Adrenal gland (tissue), 9 donors: ENCODE measurements at regions not wholly inside any gene's neighbourhood (a gene's known extent, or its start where the extent isn't known, plus 50 kb on each side); places are given as distances from the start of the nearest gene placed in this dataset.

ENCODE experiments used
- DNase-seq, 7 donors: peaks; one replicate each; pipeline ENCODE4 v3.0.0-alpha.2; 2019 to 2020
- H3K27ac ChIP-seq, 5 donors: fragments of 200-600 bp; sonication (generic) in 4 of 5; 1 replicate in 3 of 5; 2 replicates in 2 of 5; pipeline versions ENCODE4 v1.5.1 to v1.8.0; 2016 to 2020; ENCODE audit warnings: mild to moderate bottlenecking in 1 of 5
- H3K27me3 ChIP-seq: fragments of 200-600 bp; 2 replicates; pipeline ENCODE4 v1.8.0; 2021
- H3K36me3 ChIP-seq, 2 donors: fragments of 200-600 bp; replicated peaks in 1 of 2; 1 replicate in 1 of 2; 2 replicates in 1 of 2; pipeline versions ENCODE4 v1.5.1 to v1.8.0; 2018 to 2022
- H3K4me1 ChIP-seq, 2 donors: fragments of 200-600 bp; replicated peaks in 1 of 2; 1 replicate in 1 of 2; 2 replicates in 1 of 2; pipeline versions ENCODE4 v1.5.1 to v1.8.0; 2018 to 2021
- H3K4me3 ChIP-seq, 4 donors: fragments of 200-600 bp; sonication (generic) in 3 of 4; one replicate each; pipeline ENCODE4 v1.5.1; 2016 to 2018
- H3K9me3 ChIP-seq, 3 donors: fragments of 200-600 bp; sonication (generic) in 1 of 3; replicated peaks in 1 of 3; 1 replicate in 2 of 3; 2 replicates in 1 of 3; pipeline versions ENCODE4 v1.5.1 to v1.8.0; 2016 to 2021
- POLR2A ChIP-seq, 2 donors: fragments of 450-650 bp; IDR thresholded peaks; one replicate each; pipeline ENCODE4 v1.6.1; 2017; ENCODE audit warnings: antibody characterized with exemption in 2 of 2, mild to moderate bottlenecking in 2 of 2, moderate library complexity in 1 of 2
- WGBS, 4 donors: extraction: QIAGEN DNeasy Blood & Tissue Kit in 2 of 4; methylation state at CpG; one replicate each; pipeline versions ENCODE4 v1.1.5 to v1.1.7; 2013 to 2017; 5-methylcytosine and 5-hydroxymethylcytosine counted together
- intact Hi-C, 2 donors: fragments of 100-400 bp; cut with DNase I; formaldehyde crosslinking; loops; one replicate each; pipeline versions ENCODE4 v1.14.1 to v1.15.0; 2022 to 2023
- TF ChIP-seq, protein P1 (sequence below), 6 experiments: fragments of 450-650 bp in 4 of 6; fragments of 200-600 bp in 2 of 6; sonication (generic) in 1 of 6; IDR thresholded peaks; 1 replicate in 5 of 6; 2 replicates in 1 of 6; pipeline versions ENCODE4 v1.5.1 to v1.8.0; 2016 to 2021; ENCODE audit warnings: antibody characterized with exemption in 6 of 6, mild to moderate bottlenecking in 2 of 6, moderate library complexity in 1 of 6
- donor health status: healthy with polysubstance abuse.
- donor health status: Bipolar disorder and iron deficiency.
- donor health status: DM: yes; HTN: yes; CAD: no.
- donor health status: DM: no; HTN: no; CAD: no.
- donor health status: DM: no; HTN: no; CAD: no.

GRCh38 chr12:92570056-92570753 is 132.6 kb upstream of the PLEKHG7 start:
- no peaks in the 10 kb centered on the region for H3K27me3 ChIP-seq
- no peaks in the 10 kb centered on the region for H3K36me3 ChIP-seq
- H3K4me1 ChIP-seq = peaks cover 0 to 23% of the 10 kb centered on the region in 2 donors
- TF ChIP-seq, protein P1, sequence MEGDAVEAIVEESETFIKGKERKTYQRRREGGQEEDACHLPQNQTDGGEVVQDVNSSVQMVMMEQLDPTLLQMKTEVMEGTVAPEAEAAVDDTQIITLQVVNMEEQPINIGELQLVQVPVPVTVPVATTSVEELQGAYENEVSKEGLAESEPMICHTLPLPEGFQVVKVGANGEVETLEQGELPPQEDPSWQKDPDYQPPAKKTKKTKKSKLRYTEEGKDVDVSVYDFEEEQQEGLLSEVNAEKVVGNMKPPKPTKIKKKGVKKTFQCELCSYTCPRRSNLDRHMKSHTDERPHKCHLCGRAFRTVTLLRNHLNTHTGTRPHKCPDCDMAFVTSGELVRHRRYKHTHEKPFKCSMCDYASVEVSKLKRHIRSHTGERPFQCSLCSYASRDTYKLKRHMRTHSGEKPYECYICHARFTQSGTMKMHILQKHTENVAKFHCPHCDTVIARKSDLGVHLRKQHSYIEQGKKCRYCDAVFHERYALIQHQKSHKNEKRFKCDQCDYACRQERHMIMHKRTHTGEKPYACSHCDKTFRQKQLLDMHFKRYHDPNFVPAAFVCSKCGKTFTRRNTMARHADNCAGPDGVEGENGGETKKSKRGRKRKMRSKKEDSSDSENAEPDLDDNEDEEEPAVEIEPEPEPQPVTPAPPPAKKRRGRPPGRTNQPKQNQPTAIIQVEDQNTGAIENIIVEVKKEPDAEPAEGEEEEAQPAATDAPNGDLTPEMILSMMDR (IDR thresholded peaks at IDR 0.05) = peak; percentile 76 to 95 (median 88)
- TF ChIP-seq POLR2A (IDR thresholded peaks at IDR 0.05) = peak in 1 of 2 donors; percentile 17
- intact Hi-C loops = loop anchor here in 1 of 2 donors (5.0 kb wide), 1 partner anchor 423 kb away; the partner anchor contains the start of gene BTG1
- 9 to 12% (median 12%) methylated on average over 4 of the region's 4 CpGs for WGBS, 4 donors
- H3K27ac ChIP-seq = no peak overlapping the region
- no peaks in the 10 kb centered on the region for H3K9me3 ChIP-seq
- peak; percentile 60 to 90 (median 80) for DNase-seq
- H3K4me3 ChIP-seq = no peak overlapping the region

DNA sequence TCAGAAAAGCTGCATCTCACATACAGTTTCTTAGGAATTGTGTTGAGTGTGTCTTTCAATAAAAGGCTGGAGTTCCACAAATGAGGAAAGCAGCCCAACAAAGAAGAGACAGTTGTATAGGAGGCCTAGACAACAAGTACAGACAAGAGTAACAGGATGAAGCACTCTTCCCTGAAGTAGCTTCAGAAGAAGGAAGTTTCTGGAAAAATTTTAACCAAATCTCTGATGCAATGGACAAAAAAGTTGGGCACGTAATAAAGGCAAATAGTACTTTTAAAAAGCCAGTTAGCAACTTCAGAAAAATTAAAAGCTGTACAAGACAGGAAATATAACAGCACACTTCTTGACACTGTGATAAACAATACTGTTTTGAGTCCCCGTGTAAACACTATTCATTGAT is 134.1 kb upstream of the PLEKHG7 start:
- 70 to 80% (median 75%) methylated on average over 2 of the region's 2 CpGs for WGBS, 4 donors
- intact Hi-C loops = no loop called here
- DNase-seq = no peak

DNA sequence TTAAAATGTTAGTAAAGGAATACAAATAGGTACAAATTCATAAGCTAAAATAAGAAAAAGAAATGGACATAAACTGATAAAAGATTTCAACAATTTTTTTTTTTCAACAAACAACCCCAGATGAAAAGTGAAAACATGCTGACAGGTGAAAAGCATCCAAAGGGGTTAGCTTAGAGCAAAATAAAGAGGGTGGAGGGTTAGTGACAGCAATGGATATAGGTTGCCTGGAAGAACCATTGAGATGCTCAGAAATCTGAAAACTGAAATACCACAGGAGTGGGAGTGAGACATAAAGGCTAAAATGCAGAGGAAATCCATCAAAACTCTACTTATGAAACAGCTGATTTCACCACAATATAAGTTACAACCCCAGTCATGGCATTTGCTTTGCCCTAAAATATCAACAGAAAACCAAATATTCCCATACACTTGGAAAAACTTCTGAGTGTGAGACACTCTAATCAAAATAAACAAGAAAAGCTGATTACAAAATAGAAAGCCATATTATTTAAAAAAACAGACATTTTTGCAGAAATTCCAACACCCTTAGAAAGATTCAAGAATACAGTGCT is 136.3 kb upstream of the PLEKHG7 start:
- H3K4me1 ChIP-seq = peaks cover 7 to 24% of the 10 kb centered on the region in 2 donors
- no peaks in the 10 kb centered on the region for H3K27me3 ChIP-seq
- TF ChIP-seq, protein P1 (IDR thresholded peaks at IDR 0.05) = no peak
- TF ChIP-seq POLR2A (IDR thresholded peaks at IDR 0.05) = no peak
- no peaks in the 10 kb centered on the region for H3K9me3 ChIP-seq
- no peaks in the 10 kb centered on the region for H3K36me3 ChIP-seq
- no peak for DNase-seq
- no peak overlapping the region for H3K4me3 ChIP-seq
- H3K27ac ChIP-seq = no peak overlapping the region
- intact Hi-C loops = no loop called here

More for the DNA sequence above, 134.1 kb upstream of the PLEKHG7 start:
- Histone ChIP-seq H3K4me1 (peaks cover 0 to 14% of the 10 kb centered on the region in 2 donors), H3K4me3 (no peak overlapping the region), H3K27me3 (no peaks in the 10 kb centered on the region), H3K27ac (no peak overlapping the region), H3K9me3 (no peaks in the 10 kb centered on the region), H3K36me3 (no peaks in the 10 kb centered on the region)
- TF ChIP-seq, protein P1 (IDR thresholded peaks at IDR 0.05) = no peak
- no peak for TF ChIP-seq POLR2A (IDR thresholded peaks at IDR 0.05)

DNA sequence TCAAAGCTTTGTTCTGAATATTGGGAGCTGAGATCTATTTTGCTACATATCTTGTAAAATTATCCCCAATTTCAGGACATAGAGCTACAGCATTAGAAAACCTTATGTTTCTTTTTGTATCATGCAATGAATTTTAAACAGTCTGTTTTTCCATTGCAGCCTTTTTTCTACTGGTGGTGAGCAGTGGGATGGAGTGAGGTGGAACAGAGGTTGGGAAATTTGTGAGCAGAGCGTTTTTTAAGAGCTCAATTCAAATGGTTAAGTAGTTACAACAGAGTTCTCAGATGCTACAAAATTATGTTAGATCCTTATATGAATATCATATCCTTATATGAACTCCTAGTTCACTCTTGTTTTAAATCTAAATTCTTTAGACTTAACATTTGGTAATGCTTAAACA is 139.0 kb upstream of the PLEKHG7 start:
- intact Hi-C loops = no loop called here
- Histone ChIP-seq H3K27me3 (no peaks in the 10 kb centered on the region), H3K9me3 (no peaks in the 10 kb centered on the region), H3K4me3 (no peak overlapping the region), H3K36me3 (no peaks in the 10 kb centered on the region), H3K27ac (no peak overlapping the region), H3K4me1 (peaks cover 11 to 25% of the 10 kb centered on the region in 2 donors)
- TF ChIP-seq, protein P1 (IDR thresholded peaks at IDR 0.05) = no peak
- no peak for TF ChIP-seq POLR2A (IDR thresholded peaks at IDR 0.05)
- WGBS, 4 donors = 54 to 92% (median 77%) methylated on average over 1 of the region's 1 CpG
- no peak for DNase-seq
